OCI-LY3 (cell line): ENCODE measurements at regions not wholly inside any gene's neighbourhood (a gene's known extent, or its start where the extent isn't known, plus 50 kb on each side); places are given as distances from the start of the nearest gene placed in this dataset.
A peak's percentile ranks its signal among the peaks of the same experiment; 100 is the strongest.

Experiments used
- H2AFZ ChIP-seq: fragments of 200-600, 300-600 bp; shearing (Covaris generic); 2 replicates; pipeline ENCODE4 v1.6.0; 2014; ENCODE audit warnings: antibody characterized with exemption, low read depth, low read length
- H3K27ac ChIP-seq: fragments of 200-600, 300-600 bp; sonication (generic); 2 replicates; pipeline ENCODE4 v1.5.1; 2014; ENCODE audit warnings: mild to moderate bottlenecking, low read length, moderate library complexity, mixed read lengths
- H3K27me3 ChIP-seq: fragments of 200-600, 300-600 bp; sonication (generic); 2 replicates; pipeline ENCODE4 v1.6.1; 2014; ENCODE audit warnings: low read depth, low read length, mixed read lengths
- H3K36me3 ChIP-seq: fragments of 200-600, 300-600 bp; sonication (generic); replicated peaks from 2 replicates; pipeline ENCODE3; 2014; ENCODE audit warnings: low read depth, low read length, mixed read lengths
- H3K4me1 ChIP-seq: fragments of 300-600, 200-600 bp; sonication (generic); 2 replicates; pipeline ENCODE4 v1.6.1; 2014; ENCODE audit warnings: low read length, mixed read lengths
- H3K4me2 ChIP-seq: fragments of 200-600, 300-600 bp; sonication (generic); 2 replicates; pipeline ENCODE4 v1.6.1; 2014; ENCODE audit warnings: low read length, mixed read lengths
- H3K4me3 ChIP-seq: fragments of 300-600, 200-600 bp; sonication (generic); 2 replicates; pipeline ENCODE4 v1.5.1; 2014; ENCODE audit warnings: antibody characterized with exemption, mild to moderate bottlenecking, low read length, moderate library complexity
- H3K79me2 ChIP-seq: fragments of 300-600, 200-600 bp; shearing (Covaris generic); 2 replicates; pipeline ENCODE4 v1.6.1; 2014; ENCODE audit warnings: mild to moderate bottlenecking, low read length, mixed read lengths
- H3K9ac ChIP-seq: fragments of 300-600, 200-600 bp; shearing (Covaris generic); 2 replicates; pipeline ENCODE4 v1.6.0; 2014; ENCODE audit warnings: mild to moderate bottlenecking, low read length, moderate library complexity
- H3K9me3 ChIP-seq: fragments of 200-600, 300-600 bp; shearing (Covaris generic); 2 replicates; pipeline ENCODE4 v1.6.1; 2014; ENCODE audit warnings: low read length, mixed read lengths; ENCODE audit not compliant: insufficient read depth
- H4K20me1 ChIP-seq: fragments of 200-600, 300-600 bp; sonication (generic); 2 replicates; pipeline ENCODE4 v1.6.1; 2016; ENCODE audit warnings: low read length, mixed read lengths; ENCODE audit not compliant: insufficient read depth
- EZH2phosphoT487 ChIP-seq: fragments of 200-600 bp; shearing (Covaris generic); IDR thresholded peaks from 2 replicates; pipeline ENCODE4 v1.6.1; 2018; ENCODE audit warnings: antibody characterized with exemption, mixed run types, low read depth
- TF ChIP-seq, protein P1 (sequence below): fragments of 200-600, 300-600 bp; sonication (generic); IDR thresholded peaks from 2 replicates; pipeline ENCODE4 v1.5.1; 2014; ENCODE audit warnings: antibody characterized with exemption, low read length, low read depth

DNA sequence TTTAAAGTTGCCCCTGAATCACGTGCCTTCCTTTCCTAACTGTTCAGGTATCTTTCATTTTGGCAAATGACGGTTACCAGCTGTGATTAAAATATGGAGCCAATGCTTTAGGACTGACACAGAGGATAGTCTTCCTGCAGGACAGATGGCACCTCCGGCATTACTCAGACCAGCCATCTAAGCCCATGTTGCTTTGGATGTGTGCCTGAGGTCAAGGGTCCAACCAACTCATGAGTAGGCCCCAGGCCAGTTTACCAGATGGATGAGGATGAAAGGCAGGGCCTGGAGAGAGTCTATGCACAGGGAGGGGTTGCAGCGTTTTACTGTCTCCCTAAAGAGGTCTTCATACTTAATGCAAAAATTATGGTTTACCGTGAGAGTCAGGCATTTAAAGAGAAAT lies 174.0 kb upstream of the GATB start:
- Histone ChIP-seq H3K27ac (no peak overlapping the region), H3K4me1 (0 out of 2 replicates have a peak, but pooled peaks cover 3% of the 10 kb centered on the region), H3K36me3 (no peaks in the 10 kb centered on the region), H3K79me2 (no peaks in the 10 kb centered on the region), H4K20me1 (no peaks in the 10 kb centered on the region), H3K9me3 (no peaks in the 10 kb centered on the region), H3K9ac (no peak overlapping the region), H3K4me2 (no peak overlapping the region), H2AFZ (no peak overlapping the region), H3K27me3 (no peaks in the 10 kb centered on the region), H3K4me3 (no peak overlapping the region)
- TF ChIP-seq EZH2phosphoT487: no peak
- TF ChIP-seq, protein P1, sequence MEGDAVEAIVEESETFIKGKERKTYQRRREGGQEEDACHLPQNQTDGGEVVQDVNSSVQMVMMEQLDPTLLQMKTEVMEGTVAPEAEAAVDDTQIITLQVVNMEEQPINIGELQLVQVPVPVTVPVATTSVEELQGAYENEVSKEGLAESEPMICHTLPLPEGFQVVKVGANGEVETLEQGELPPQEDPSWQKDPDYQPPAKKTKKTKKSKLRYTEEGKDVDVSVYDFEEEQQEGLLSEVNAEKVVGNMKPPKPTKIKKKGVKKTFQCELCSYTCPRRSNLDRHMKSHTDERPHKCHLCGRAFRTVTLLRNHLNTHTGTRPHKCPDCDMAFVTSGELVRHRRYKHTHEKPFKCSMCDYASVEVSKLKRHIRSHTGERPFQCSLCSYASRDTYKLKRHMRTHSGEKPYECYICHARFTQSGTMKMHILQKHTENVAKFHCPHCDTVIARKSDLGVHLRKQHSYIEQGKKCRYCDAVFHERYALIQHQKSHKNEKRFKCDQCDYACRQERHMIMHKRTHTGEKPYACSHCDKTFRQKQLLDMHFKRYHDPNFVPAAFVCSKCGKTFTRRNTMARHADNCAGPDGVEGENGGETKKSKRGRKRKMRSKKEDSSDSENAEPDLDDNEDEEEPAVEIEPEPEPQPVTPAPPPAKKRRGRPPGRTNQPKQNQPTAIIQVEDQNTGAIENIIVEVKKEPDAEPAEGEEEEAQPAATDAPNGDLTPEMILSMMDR: no peak

DNA sequence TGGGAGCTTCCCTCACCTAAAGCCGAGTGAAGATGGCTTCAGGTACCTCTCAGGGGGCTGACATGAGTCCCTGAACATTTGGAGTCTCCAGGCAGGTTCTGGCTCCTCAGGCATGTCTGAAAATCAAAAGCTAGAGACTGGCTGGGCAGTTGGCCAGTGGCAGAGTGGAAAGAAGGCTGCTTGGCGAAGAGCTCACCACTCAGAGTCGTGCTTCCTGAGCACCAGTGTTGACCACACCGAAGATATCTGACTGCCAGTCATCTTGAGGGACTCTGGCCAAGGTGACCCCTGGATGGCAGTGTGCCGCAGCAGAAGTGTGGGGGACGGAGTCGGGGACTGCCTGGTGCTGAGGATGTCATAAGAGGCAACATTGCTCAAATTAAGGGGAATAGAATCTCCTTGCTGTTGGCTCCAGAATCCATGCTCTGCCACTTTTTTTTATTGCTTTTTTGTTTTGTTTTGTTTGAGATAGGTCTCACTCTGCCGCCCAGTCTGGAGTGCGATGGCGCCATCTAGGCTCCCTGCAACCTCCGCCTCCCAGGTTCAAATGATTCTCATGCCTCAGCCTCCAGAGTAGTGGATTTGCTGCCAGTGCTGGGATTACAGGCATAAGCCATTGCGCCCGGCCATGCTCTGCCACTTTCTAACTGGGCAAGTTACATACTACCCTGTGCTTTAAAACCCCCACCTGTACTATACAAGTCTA lies 172.5 kb upstream of the GATB start:
- Histone ChIP-seq H3K36me3 (no peaks in the 10 kb centered on the region), H3K4me1 (0 out of 2 replicates have a peak, but pooled peaks cover 3% of the 10 kb centered on the region), H3K79me2 (no peaks in the 10 kb centered on the region), H4K20me1 (no peaks in the 10 kb centered on the region), H3K27ac (no peak overlapping the region), H3K9ac (no peak overlapping the region), H2AFZ (no peak overlapping the region), H3K27me3 (no peaks in the 10 kb centered on the region), H3K4me3 (no peak overlapping the region), H3K9me3 (no peaks in the 10 kb centered on the region), H3K4me2 (no peak overlapping the region)
- TF ChIP-seq, protein P1: peak; percentile 25; the same call in 1 of the 2 replicates
- no peak for TF ChIP-seq EZH2phosphoT487

DNA sequence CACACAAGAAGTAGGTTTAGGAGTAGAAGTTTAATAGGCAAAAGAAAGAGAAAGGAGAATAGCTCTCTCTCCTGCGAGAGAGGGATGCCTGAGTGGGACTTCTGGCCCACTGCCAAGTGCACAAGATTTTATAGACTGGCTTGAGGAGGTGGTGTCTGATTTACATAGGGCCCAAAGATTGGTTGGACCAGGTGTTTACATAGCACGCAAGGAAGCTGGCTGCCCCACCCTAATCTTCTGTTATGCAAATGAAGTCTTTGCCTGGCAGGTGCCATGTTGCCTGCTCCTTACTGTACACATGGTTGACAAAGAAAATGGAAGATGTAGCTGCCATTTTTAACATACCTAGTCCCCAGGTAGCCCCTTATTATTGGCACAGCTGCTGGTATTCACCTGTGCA lies 170.8 kb upstream of the GATB start:
- Histone ChIP-seq H3K4me2 (no peak overlapping the region), H3K36me3 (no peaks in the 10 kb centered on the region), H3K27me3 (no peaks in the 10 kb centered on the region), H3K27ac (no peak overlapping the region), H2AFZ (no peak overlapping the region), H3K4me3 (no peak overlapping the region), H3K9ac (no peak overlapping the region), H3K9me3 (no peaks in the 10 kb centered on the region), H3K4me1 (0 out of 2 replicates have a peak, but pooled peaks cover 3% of the 10 kb centered on the region), H4K20me1 (no peaks in the 10 kb centered on the region), H3K79me2 (no peaks in the 10 kb centered on the region)
- no peak for TF ChIP-seq EZH2phosphoT487
- TF ChIP-seq, protein P1: no peak

DNA sequence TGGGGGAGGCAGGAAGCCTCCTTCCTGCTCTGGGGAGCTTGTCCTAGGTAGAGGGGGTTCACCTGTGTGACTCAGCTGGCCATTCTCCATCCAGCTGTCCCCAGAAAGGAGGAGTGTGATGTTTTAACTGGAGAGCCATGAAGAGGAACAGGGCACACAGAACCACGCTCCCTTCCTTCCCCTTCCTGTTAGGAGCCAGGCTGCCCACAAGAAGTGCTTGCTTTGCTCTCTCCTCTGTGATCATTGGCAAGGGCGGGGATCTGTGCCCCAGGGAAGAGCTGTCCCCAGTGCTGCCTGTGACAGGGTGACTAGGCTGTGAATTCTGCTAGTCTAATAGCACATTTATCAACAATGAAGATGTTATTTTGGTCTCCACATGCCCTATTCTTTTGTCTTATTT lies 169.6 kb upstream of the GATB start:
- no peak overlapping the region for H3K4me2 ChIP-seq
- no peak overlapping the region for H2AFZ ChIP-seq
- no peak overlapping the region for H3K4me3 ChIP-seq
- no peak overlapping the region for H3K27ac ChIP-seq
- no peak overlapping the region for H3K9ac ChIP-seq
- H3K4me1 ChIP-seq: 0 out of 2 replicates have a peak, but pooled peaks cover 3% of the 10 kb centered on the region
- TF ChIP-seq, protein P1: no peak
- TF ChIP-seq EZH2phosphoT487: no peak
- no peaks in the 10 kb centered on the region for H3K79me2 ChIP-seq
- H3K36me3 ChIP-seq: no peaks in the 10 kb centered on the region
- no peaks in the 10 kb centered on the region for H3K27me3 ChIP-seq
- no peaks in the 10 kb centered on the region for H4K20me1 ChIP-seq
- no peaks in the 10 kb centered on the region for H3K9me3 ChIP-seq
